IMR-90 (cell line): ENCODE measurements at regions not wholly inside any gene's neighbourhood (a gene's known extent, or its start where the extent isn't known, plus 50 kb on each side); places are given as distances from the start of the nearest gene placed in this dataset.

ENCODE experiments used
- ATAC-seq: fragments of 200-7000 bp; cut with Tn5 transposase; 2 replicates; pipeline ENCODE4 v1.9.1; 2020; ENCODE audit warnings: low read depth, mild to moderate bottlenecking, moderate library complexity
- BruUV-seq: library from RNA; stranded (reverse); fragments of 400-500 nt; replicated peaks from 2 replicates; lab custom pipeline; 2021; lab: Mats Ljungman, UMichigan
- CTCF ChIA-PET: fragments of 300-600 bp; formaldehyde crosslinking; extraction: SDS; loops from one replicate; lab custom pipeline; 2021; ENCODE audit warnings: antibody characterized with exemption; lab: Yijun Ruan, JAX
- POLR2A ChIA-PET: fragments of 300-600 bp; sonication (Branson Sonifier 250); formaldehyde crosslinking; loops from one replicate; lab custom pipeline; 2022; ENCODE audit warnings: antibody characterized with exemption; ENCODE audit not compliant: unreplicated experiment; lab: Charles Lee
- DNase-seq: peaks from one replicate; pipeline ENCODE4 v3.0.0; 2013
- H2AFZ ChIP-seq: replicated peaks from 2 replicates; pipeline ENCODE3; 2013; ENCODE audit warnings: low read length, mild to moderate bottlenecking; ENCODE audit not compliant: poor library complexity
- H2AK5ac ChIP-seq: 2 replicates; pipeline ENCODE4 v1.6.1; 2013; ENCODE audit warnings: low read depth, low read length, inconsistent platforms
- H2AK9ac ChIP-seq: replicated peaks from 2 replicates; pipeline ENCODE3; 2013; ENCODE audit warnings: mild to moderate bottlenecking, low read depth, low read length, moderate library complexity; ENCODE audit not compliant: poor library complexity
- H2BK120ac ChIP-seq: 2 replicates; pipeline ENCODE4 v1.6.1; 2013; ENCODE audit warnings: low read depth, low read length, inconsistent platforms
- H2BK15ac ChIP-seq: 3 replicates; pipeline ENCODE4 v1.6.1; 2013; ENCODE audit warnings: low read depth, low read length, inconsistent platforms
- H2BK20ac ChIP-seq: 2 replicates; pipeline ENCODE4 v1.6.1; 2013; ENCODE audit warnings: low read depth, mild to moderate bottlenecking, inconsistent platforms, low read length, moderate library complexity
- H2BK5ac ChIP-seq: 2 replicates; pipeline ENCODE4 v1.6.1; 2013; ENCODE audit warnings: mild to moderate bottlenecking, low read depth, low read length, inconsistent platforms; ENCODE audit not compliant: poor library complexity, severe bottlenecking
- H3K14ac ChIP-seq: replicated peaks from 2 replicates; pipeline ENCODE4 v1.6.1; 2013; ENCODE audit warnings: low read depth, low read length, inconsistent platforms
- H3K18ac ChIP-seq: 2 replicates; pipeline ENCODE4 v1.6.1; 2013; ENCODE audit warnings: low read depth, low read length, control low read depth
- H3K23ac ChIP-seq: 2 replicates; pipeline ENCODE4 v1.6.1; 2013; ENCODE audit warnings: low read depth, low read length, inconsistent platforms
- H3K27ac ChIP-seq: 2 replicates; pipeline ENCODE4 v1.5.1; 2013; ENCODE audit warnings: mild to moderate bottlenecking, control low read depth, low read length; ENCODE audit not compliant: insufficient read depth
- H3K27me3 ChIP-seq: 2 replicates; pipeline ENCODE4 v1.6.1; 2013; ENCODE audit warnings: low read length; ENCODE audit not compliant: control insufficient read depth, insufficient read depth
- H3K36me3 ChIP-seq: 2 replicates; pipeline ENCODE4 v1.6.1; 2013; ENCODE audit warnings: low read length, mixed read lengths; ENCODE audit not compliant: control insufficient read depth, insufficient read depth
- H3K4ac ChIP-seq: 2 replicates; pipeline ENCODE4 v1.6.1; 2013; ENCODE audit warnings: low read depth, low read length, inconsistent platforms
- H3K4me1 ChIP-seq: 2 replicates; pipeline ENCODE4 v1.6.1; 2013; ENCODE audit warnings: low read length, mixed read lengths; ENCODE audit not compliant: control insufficient read depth, insufficient read depth
- H3K4me2 ChIP-seq: 2 replicates; pipeline ENCODE4 v1.6.1; 2013; ENCODE audit warnings: low read depth, mild to moderate bottlenecking, control low read depth, low read length, moderate library complexity
- H3K4me3 ChIP-seq: 2 replicates; pipeline ENCODE4 v1.5.1; 2013; ENCODE audit warnings: low read depth, mild to moderate bottlenecking, control low read depth, low read length, moderate library complexity; ENCODE audit not compliant: insufficient read depth
- H3K56ac ChIP-seq: 2 replicates; pipeline ENCODE4 v1.6.1; 2013; ENCODE audit warnings: low read length, inconsistent platforms; ENCODE audit not compliant: insufficient read depth; ENCODE audit errors: extremely low read depth
- H3K79me1 ChIP-seq, 2 experiments: 2 replicates each; pipeline ENCODE4 v1.6.1; 2013; ENCODE audit warnings: low read length in 2 of 2, inconsistent platforms in 1 of 2, low read depth in 1 of 2
- H3K9ac ChIP-seq: 2 replicates; pipeline ENCODE4 v1.6.1; 2013; ENCODE audit warnings: low read depth, low read length, control low read depth
- H3K9me1 ChIP-seq: 2 replicates; pipeline ENCODE4 v1.6.1; 2013; ENCODE audit warnings: low read length, inconsistent platforms; ENCODE audit not compliant: insufficient read depth
- H3K9me3 ChIP-seq: 2 replicates; pipeline ENCODE4 v1.6.1; 2013; ENCODE audit warnings: low read length; ENCODE audit not compliant: control insufficient read depth, insufficient read depth
- H4K20me1 ChIP-seq: 2 replicates; pipeline ENCODE4 v1.6.1; 2013; ENCODE audit warnings: low read length, inconsistent platforms; ENCODE audit not compliant: insufficient read depth
- H4K5ac ChIP-seq: 2 replicates; pipeline ENCODE4 v1.6.1; 2013; ENCODE audit warnings: mild to moderate bottlenecking, low read depth, low read length, control low read depth
- H4K8ac ChIP-seq, 2 experiments: 2 replicates each; pipeline ENCODE4 v1.6.1; 2013; ENCODE audit warnings: low read depth in 2 of 2, low read length in 2 of 2, control low read depth in 1 of 2, inconsistent platforms in 1 of 2
- H4K91ac ChIP-seq: 2 replicates; pipeline ENCODE4 v1.6.1; 2013; ENCODE audit warnings: low read depth, low read length, inconsistent platforms; ENCODE audit not compliant: insufficient read depth
- BHLHE40 ChIP-seq: fragments of 150-350 bp; IDR thresholded peaks from 2 replicates; pipeline ENCODE4 v1.6.1; 2016; ENCODE audit warnings: mild to moderate bottlenecking, low read depth, low read length
- FOS ChIP-seq: fragments of 150-350 bp; IDR thresholded peaks from 2 replicates; pipeline ENCODE4 v1.6.1; 2016; ENCODE audit warnings: low read depth, low read length
- WGBS, 2 experiments: methylation state at CpG; one replicate each; pipeline versions ENCODE4 v1.1.5 to v1.1.7; 2013; ENCODE audit warnings: missing lambda C conversion rate in 2 of 2; ENCODE audit not compliant: insufficient read length in 1 of 2; ENCODE audit errors: extremely low coverage in 2 of 2; 5-methylcytosine and 5-hydroxymethylcytosine counted together
- dilution Hi-C: fragments of 300-500 bp; cut with HindIII; formaldehyde crosslinking; loops from one replicate; pipeline ENCODE4 v1.14.3; 2018; ENCODE audit warnings: low sequenced_read_pairs; ENCODE audit not compliant: unreplicated experiment
- in situ Hi-C: fragments of 300-500 bp; cut with MboI; formaldehyde crosslinking; loops from 3 replicates; pipeline ENCODE4 v1.14.3; 2019; ENCODE audit warnings: low sequenced_read_pairs, inconsistent platforms, mixed read lengths
- intact Hi-C: fragments of 100-400 bp; cut with micrococcal nuclease; formaldehyde crosslinking; loops from 2 replicates; pipeline ENCODE4 v1.10.0; 2022

GRCh38 chr18:68418881-68419280, 296.0 kb downstream of the TMX3 start:
- no TSS peak for BruUV-seq
- peak overlapping the region; percentile 62; the same call in 1 of the 2 replicates for H2BK120ac ChIP-seq
- H3K4me3 ChIP-seq, result no peak overlapping the region
- no peak overlapping the region for H2AK9ac ChIP-seq
- H3K23ac ChIP-seq, result no peak overlapping the region
- no peaks in the 10 kb centered on the region for H3K79me1 ChIP-seq
- H3K14ac ChIP-seq, result 0 out of 2 replicates have a peak overlapping the region, but pooled peaks have one; percentile 21
- H2BK5ac ChIP-seq, result peak overlapping the region; percentile 61
- H3K27ac ChIP-seq, result peak overlapping the region; percentile 5; the same call in 1 of the 2 replicates
- H4K5ac ChIP-seq, result no peak overlapping the region
- 0 out of 4 replicates have a peak overlapping the region, but pooled peaks of 1 of the 2 experiments have one; percentile 14 for H4K8ac ChIP-seq
- POLR2A ChIA-PET, result no interaction called here
- no peak overlapping the region for H2AFZ ChIP-seq
- H3K4me2 ChIP-seq, result no peak overlapping the region
- no peak overlapping the region; the same call in 2 of the 3 replicates for H2BK15ac ChIP-seq
- no peak overlapping the region for H3K9ac ChIP-seq
- H2AK5ac ChIP-seq, result no peak overlapping the region
- 0% methylated on average over 1 of the region's 5 CpGs; no CpG with 5 or more reads in 1 of the 2 experiments for WGBS, 2 experiments
- CTCF ChIA-PET, result no interaction called here
- H3K36me3 ChIP-seq, result no peaks in the 10 kb centered on the region
- intact Hi-C loops, result no loop called here
- no peaks in the 10 kb centered on the region for H3K27me3 ChIP-seq
- H3K56ac ChIP-seq, result no peak overlapping the region
- H3K18ac ChIP-seq, result no peak overlapping the region; the same call in 1 of the 2 replicates
- no peaks in the 10 kb centered on the region for H4K20me1 ChIP-seq
- no peak for TF ChIP-seq FOS
- TF ChIP-seq BHLHE40, result peak; percentile 74
- dilution Hi-C loops, result no loop called here
- peaks cover 2% of the 10 kb centered on the region for H3K9me3 ChIP-seq
- no peak overlapping the region; the same call in 1 of the 2 replicates for H3K4ac ChIP-seq
- DNase-seq, result peak; percentile 93
- in situ Hi-C loops, result no loop called here
- H4K91ac ChIP-seq, result no peak overlapping the region
- no peak overlapping the region for H2BK20ac ChIP-seq
- peak; percentile 84 for ATAC-seq
- H3K9me1 ChIP-seq, result no peaks in the 10 kb centered on the region
- H3K4me1 ChIP-seq, result peaks cover 7% of the 10 kb centered on the region
